OCI-LY3 (cell line): ENCODE measurements at regions not wholly inside any gene's neighbourhood (a gene's known extent, or its start where the extent isn't known, plus 50 kb on each side); places are given as distances from the start of the nearest gene placed in this dataset.

Source experiments
- H2AFZ ChIP-seq: fragments of 200-600, 300-600 bp; shearing (Covaris generic); 2 replicates; pipeline ENCODE4 v1.6.0; 2014; ENCODE audit warnings: antibody characterized with exemption, low read depth, low read length
- H3K27ac ChIP-seq: fragments of 200-600, 300-600 bp; sonication (generic); 2 replicates; pipeline ENCODE4 v1.5.1; 2014; ENCODE audit warnings: mild to moderate bottlenecking, low read length, moderate library complexity, mixed read lengths
- H3K27me3 ChIP-seq: fragments of 200-600, 300-600 bp; sonication (generic); 2 replicates; pipeline ENCODE4 v1.6.1; 2014; ENCODE audit warnings: low read depth, low read length, mixed read lengths
- H3K36me3 ChIP-seq: fragments of 200-600, 300-600 bp; sonication (generic); replicated peaks from 2 replicates; pipeline ENCODE3; 2014; ENCODE audit warnings: low read depth, low read length, mixed read lengths
- H3K4me1 ChIP-seq: fragments of 300-600, 200-600 bp; sonication (generic); 2 replicates; pipeline ENCODE4 v1.6.1; 2014; ENCODE audit warnings: low read length, mixed read lengths
- H3K4me2 ChIP-seq: fragments of 200-600, 300-600 bp; sonication (generic); 2 replicates; pipeline ENCODE4 v1.6.1; 2014; ENCODE audit warnings: low read length, mixed read lengths
- H3K4me3 ChIP-seq: fragments of 300-600, 200-600 bp; sonication (generic); 2 replicates; pipeline ENCODE4 v1.5.1; 2014; ENCODE audit warnings: antibody characterized with exemption, mild to moderate bottlenecking, low read length, moderate library complexity
- H3K79me2 ChIP-seq: fragments of 300-600, 200-600 bp; shearing (Covaris generic); 2 replicates; pipeline ENCODE4 v1.6.1; 2014; ENCODE audit warnings: mild to moderate bottlenecking, low read length, mixed read lengths
- H3K9ac ChIP-seq: fragments of 300-600, 200-600 bp; shearing (Covaris generic); 2 replicates; pipeline ENCODE4 v1.6.0; 2014; ENCODE audit warnings: mild to moderate bottlenecking, low read length, moderate library complexity
- H3K9me3 ChIP-seq: fragments of 200-600, 300-600 bp; shearing (Covaris generic); 2 replicates; pipeline ENCODE4 v1.6.1; 2014; ENCODE audit warnings: low read length, mixed read lengths; ENCODE audit not compliant: insufficient read depth
- H4K20me1 ChIP-seq: fragments of 200-600, 300-600 bp; sonication (generic); 2 replicates; pipeline ENCODE4 v1.6.1; 2016; ENCODE audit warnings: low read length, mixed read lengths; ENCODE audit not compliant: insufficient read depth
- CTCF ChIP-seq: fragments of 200-600, 300-600 bp; sonication (generic); IDR thresholded peaks from 2 replicates; pipeline ENCODE4 v1.5.1; 2014; ENCODE audit warnings: antibody characterized with exemption, low read length, low read depth
- EZH2phosphoT487 ChIP-seq: fragments of 200-600 bp; shearing (Covaris generic); IDR thresholded peaks from 2 replicates; pipeline ENCODE4 v1.6.1; 2018; ENCODE audit warnings: antibody characterized with exemption, mixed run types, low read depth

- Histone ChIP-seq H3K79me2 (no peaks in the 10 kb centered on the region), H3K4me3 (no peak overlapping the region), H3K4me1 (peaks cover 4% of the 10 kb centered on the region), H3K9ac (no peak overlapping the region), H3K9me3 (no peaks in the 10 kb centered on the region), H4K20me1 (no peaks in the 10 kb centered on the region), H3K4me2 (no peak overlapping the region), H3K27ac (no peak overlapping the region), H2AFZ (no peak overlapping the region), H3K36me3 (no peaks in the 10 kb centered on the region), H3K27me3 (no peaks in the 10 kb centered on the region)
- TF ChIP-seq CTCF (no peak), EZH2phosphoT487 (no peak)
Measured at GRCh38 chr1:186559601-186560116, 98.7 kb upstream of the PDC start.

GRCh38 chr1:186557147-186557777, 96.3 kb upstream of the PDC start:
- Histone ChIP-seq H3K9ac (no peak overlapping the region), H3K4me1 (peaks cover 4% of the 10 kb centered on the region), H3K9me3 (peaks cover 8% of the 10 kb centered on the region), H3K36me3 (peaks cover 4% of the 10 kb centered on the region), H3K27ac (no peak overlapping the region), H3K4me3 (no peak overlapping the region), H2AFZ (no peak overlapping the region), H4K20me1 (no peaks in the 10 kb centered on the region), H3K27me3 (no peaks in the 10 kb centered on the region), H3K4me2 (no peak overlapping the region), H3K79me2 (no peaks in the 10 kb centered on the region)
- TF ChIP-seq EZH2phosphoT487 (no peak), CTCF (no peak)

GRCh38 chr1:186550832-186551231, 89.9 kb upstream of the PDC start:
- Histone ChIP-seq H3K4me2 (no peak overlapping the region), H3K27ac (no peak overlapping the region), H2AFZ (no peak overlapping the region), H3K9me3 (peaks cover 21% of the 10 kb centered on the region), H3K36me3 (peaks cover 5% of the 10 kb centered on the region), H3K4me3 (no peak overlapping the region), H3K79me2 (no peaks in the 10 kb centered on the region), H4K20me1 (no peaks in the 10 kb centered on the region), H3K9ac (no peak overlapping the region), H3K4me1 (peaks cover 3% of the 10 kb centered on the region), H3K27me3 (no peaks in the 10 kb centered on the region)
- TF ChIP-seq EZH2phosphoT487 = no peak
- TF ChIP-seq CTCF = no peak

GRCh38 chr1:186541003-186541402, 80.1 kb upstream of the PDC start:
- Histone ChIP-seq H3K27me3 (no peaks in the 10 kb centered on the region), H3K9ac (no peak overlapping the region), H2AFZ (no peak overlapping the region), H3K4me1 (peaks cover 14% of the 10 kb centered on the region), H4K20me1 (no peaks in the 10 kb centered on the region), H3K9me3 (peaks cover 5% of the 10 kb centered on the region; the same call in 1 of the 2 replicates), H3K4me2 (no peak overlapping the region), H3K79me2 (no peaks in the 10 kb centered on the region), H3K36me3 (peaks cover 4% of the 10 kb centered on the region), H3K27ac (no peak overlapping the region), H3K4me3 (no peak overlapping the region)
- TF ChIP-seq CTCF = no peak
- TF ChIP-seq EZH2phosphoT487 = no peak
